Trophoblast cell (in vitro differentiated cells and primary cell): ENCODE measurements at regions not wholly inside any gene's neighbourhood (a gene's known extent, or its start where the extent isn't known, plus 50 kb on each side); places are given as distances from the start of the nearest gene placed in this dataset.
A peak's percentile ranks its signal among the peaks of the same experiment; 100 is the strongest.

Source experiments
- DNase-seq, 2 donors: peaks; one replicate each; pipeline ENCODE4 v3.0.0-alpha.2; 2016
- H2AFZ ChIP-seq: 2 replicates; pipeline ENCODE4 v1.6.1; 2013; ENCODE audit warnings: low read length, moderate library complexity, mild to moderate bottlenecking; ENCODE audit not compliant: insufficient read depth, poor library complexity
- H2AK5ac ChIP-seq: 2 replicates; pipeline ENCODE4 v1.6.1; 2013; ENCODE audit warnings: mild to moderate bottlenecking, low read length
- H2BK120ac ChIP-seq: 2 replicates; pipeline ENCODE4 v1.6.1; 2013; ENCODE audit warnings: low read length, mild to moderate bottlenecking, moderate library complexity; ENCODE audit not compliant: insufficient read depth, poor library complexity
- H2BK12ac ChIP-seq: 2 replicates; pipeline ENCODE4 v1.6.1; 2013; ENCODE audit warnings: mild to moderate bottlenecking, low read length, moderate library complexity
- H2BK5ac ChIP-seq: 2 replicates; pipeline ENCODE4 v1.6.1; 2013; ENCODE audit warnings: low read length, low read depth, moderate library complexity, mild to moderate bottlenecking; ENCODE audit not compliant: poor library complexity
- H3K14ac ChIP-seq: 2 replicates; pipeline ENCODE4 v1.6.1; 2013; ENCODE audit warnings: mild to moderate bottlenecking, low read length
- H3K18ac ChIP-seq: 2 replicates; pipeline ENCODE4 v1.6.1; 2013; ENCODE audit warnings: mild to moderate bottlenecking, low read length
- H3K23ac ChIP-seq: 2 replicates; pipeline ENCODE4 v1.6.1; 2013; ENCODE audit warnings: low read length
- H3K27ac ChIP-seq: 2 replicates; pipeline ENCODE4 v1.5.1; 2013; ENCODE audit warnings: low read depth, mild to moderate bottlenecking, inconsistent platforms, low read length, moderate library complexity
- H3K27me3 ChIP-seq: 2 replicates; pipeline ENCODE4 v1.6.1; 2013; ENCODE audit warnings: inconsistent platforms, mild to moderate bottlenecking, low read length, moderate library complexity; ENCODE audit not compliant: insufficient read depth
- H3K36me3 ChIP-seq, 2 experiments: 1 replicate in 1 of 2; 2 replicates in 1 of 2; pipeline ENCODE4 v1.6.1; 2013; ENCODE audit warnings: low read length in 2 of 2, mild to moderate bottlenecking in 2 of 2, moderate library complexity in 1 of 2; ENCODE audit not compliant: insufficient read depth in 2 of 2, control insufficient read depth in 1 of 2
- H3K4ac ChIP-seq: 2 replicates; pipeline ENCODE4 v1.6.1; 2013; ENCODE audit warnings: low read depth, mild to moderate bottlenecking, low read length, moderate library complexity
- H3K4me1 ChIP-seq, 2 experiments: 1 replicate in 1 of 2; 2 replicates in 1 of 2; pipeline ENCODE4 v1.6.1; 2013; ENCODE audit warnings: low read length in 2 of 2, mild to moderate bottlenecking in 2 of 2, moderate library complexity in 1 of 2; ENCODE audit not compliant: insufficient read depth in 2 of 2, control insufficient read depth in 1 of 2
- H3K4me2 ChIP-seq: 2 replicates; pipeline ENCODE4 v1.6.1; 2013; ENCODE audit warnings: inconsistent platforms, mild to moderate bottlenecking, low read length, moderate library complexity
- H3K4me3 ChIP-seq: 2 replicates; pipeline ENCODE4 v1.5.1; 2013; ENCODE audit warnings: mild to moderate bottlenecking, low read depth, low read length, inconsistent platforms
- H3K79me1 ChIP-seq: one replicate; pipeline ENCODE4 v1.6.1; 2013; ENCODE audit warnings: low read length
- H3K79me2 ChIP-seq: 2 replicates; pipeline ENCODE4 v1.6.1; 2013; ENCODE audit warnings: low read length, mild to moderate bottlenecking; ENCODE audit not compliant: control insufficient read depth, insufficient read depth, poor library complexity
- H3K9ac ChIP-seq: 2 replicates; pipeline ENCODE4 v1.6.1; 2013; ENCODE audit warnings: mild to moderate bottlenecking, low read length
- H3K9me3 ChIP-seq: 2 replicates; pipeline ENCODE4 v1.6.1; 2013; ENCODE audit warnings: low read depth, mild to moderate bottlenecking, control low read depth, inconsistent platforms, low read length; ENCODE audit not compliant: insufficient read depth
- H4K12ac ChIP-seq: 2 replicates; pipeline ENCODE4 v1.6.1; 2013; ENCODE audit warnings: low read depth, mild to moderate bottlenecking, low read length, moderate library complexity
- H4K8ac ChIP-seq: 2 replicates; pipeline ENCODE4 v1.6.1; 2013; ENCODE audit warnings: low read depth, mild to moderate bottlenecking, low read length, moderate library complexity
- H4K91ac ChIP-seq: one replicate; pipeline ENCODE4 v1.6.1; 2013; ENCODE audit warnings: low read depth, mild to moderate bottlenecking, low read length, moderate library complexity
- WGBS: extraction: QIAGEN DNeasy Blood & Tissue Kit; methylation state at CpG from one replicate; pipeline ENCODE4 v1.1.7; 2013; ENCODE audit warnings: missing lambda C conversion rate; ENCODE audit not compliant: insufficient read length, insufficient coverage; ENCODE audit errors: extremely low coverage; 5-methylcytosine and 5-hydroxymethylcytosine counted together

DNA sequence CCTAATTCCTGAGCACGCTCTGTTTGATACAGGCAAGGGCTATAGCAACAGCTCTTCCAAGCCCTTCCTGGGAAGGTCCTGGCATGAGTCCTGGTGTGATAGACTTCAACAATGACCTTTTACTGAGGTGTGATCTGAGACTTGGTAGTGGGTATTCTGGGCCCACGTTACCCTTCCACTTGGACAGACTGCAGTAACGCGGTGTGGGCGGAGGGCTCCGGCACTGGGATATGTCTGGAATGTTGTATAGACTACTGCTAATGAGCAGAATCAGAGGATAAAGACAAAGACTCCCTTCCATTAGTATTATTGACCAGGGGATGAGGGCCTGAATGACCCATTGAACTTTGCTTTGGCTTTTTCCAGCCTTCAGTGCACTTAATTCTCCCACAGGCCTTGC lies 262.3 kb downstream of the RWDD3 start:
- Histone ChIP-seq H3K79me2 (no peaks in the 10 kb centered on the region), H3K23ac (no peak overlapping the region), H3K18ac (no peak overlapping the region), H3K4me3 (no peak overlapping the region), H3K9ac (no peak overlapping the region), H3K27me3 (no peaks in the 10 kb centered on the region), H4K8ac (no peak overlapping the region), H3K14ac (no peak overlapping the region), H3K4me1 (no peaks in the 10 kb centered on the region), H2BK120ac (no peak overlapping the region), H3K79me1 (no peaks in the 10 kb centered on the region), H4K12ac (no peak overlapping the region), H2AK5ac (no peak overlapping the region), H3K27ac (no peak overlapping the region), H2BK5ac (no peak overlapping the region), H3K36me3 (no peaks in the 10 kb centered on the region), H4K91ac (no peak overlapping the region), H2AFZ (no peak overlapping the region), H3K4ac (no peak overlapping the region), H3K9me3 (no peaks in the 10 kb centered on the region), H3K4me2 (no peak overlapping the region), H2BK12ac (no peak overlapping the region)
- no peak for DNase-seq
- no CpG with 5 or more reads among the region's 6 CpGs for WGBS

DNA sequence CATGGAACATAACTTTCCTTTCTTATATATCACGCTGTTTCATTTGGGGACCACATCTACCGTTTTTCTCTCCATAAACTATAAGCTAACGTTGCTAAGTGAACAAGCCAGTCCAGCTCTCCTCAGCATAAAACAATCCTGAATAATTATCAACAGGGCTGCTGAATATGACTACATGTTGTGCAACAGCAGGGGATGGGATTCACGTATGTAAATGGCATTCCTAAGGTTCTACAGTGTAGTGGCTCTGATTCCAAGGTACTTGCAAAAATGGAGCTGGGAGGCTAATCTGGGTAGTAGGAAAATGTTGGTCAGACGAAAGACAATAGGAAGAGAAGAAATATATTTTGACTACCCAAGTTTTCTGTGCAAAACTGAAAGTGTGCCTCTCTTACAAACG lies 262.8 kb downstream of the RWDD3 start:
- no peak overlapping the region for H3K23ac ChIP-seq
- no peaks in the 10 kb centered on the region for H3K9me3 ChIP-seq
- H3K4ac ChIP-seq: no peak overlapping the region
- H3K27me3 ChIP-seq: no peaks in the 10 kb centered on the region
- H3K79me1 ChIP-seq: no peaks in the 10 kb centered on the region
- H3K4me2 ChIP-seq: no peak overlapping the region
- no peak overlapping the region for H3K4me3 ChIP-seq
- DNase-seq: peak in 1 of 2 donors; percentile 3
- no CpG with 5 or more reads among the region's 6 CpGs for WGBS
- H3K4me1 ChIP-seq: no peaks in the 10 kb centered on the region
- H4K91ac ChIP-seq: no peak overlapping the region
- no peak overlapping the region for H4K12ac ChIP-seq
- H2AK5ac ChIP-seq: no peak overlapping the region
- H3K14ac ChIP-seq: no peak overlapping the region
- no peak overlapping the region for H3K27ac ChIP-seq
- H3K9ac ChIP-seq: no peak overlapping the region
- no peak overlapping the region for H2BK12ac ChIP-seq
- no peak overlapping the region for H4K8ac ChIP-seq
- H3K18ac ChIP-seq: no peak overlapping the region
- H2BK120ac ChIP-seq: no peak overlapping the region
- H3K36me3 ChIP-seq: no peaks in the 10 kb centered on the region
- H3K79me2 ChIP-seq: no peaks in the 10 kb centered on the region
- H2BK5ac ChIP-seq: no peak overlapping the region
- no peak overlapping the region for H2AFZ ChIP-seq

GRCh38 chr1:95497566-95497965 lies 263.6 kb downstream of the RWDD3 start:
- Histone ChIP-seq H3K9ac (no peak overlapping the region), H3K36me3 (no peaks in the 10 kb centered on the region)

GRCh38 chr1:95503278-95504030 lies 269.4 kb downstream of the RWDD3 start:
- no peaks in the 10 kb centered on the region for H3K9me3 ChIP-seq

More at GRCh38 chr1:95497566-95497965, 263.6 kb downstream of the RWDD3 start:
- Histone ChIP-seq H2AK5ac (no peak overlapping the region), H2BK5ac (no peak overlapping the region), H4K8ac (no peak overlapping the region), H3K23ac (no peak overlapping the region), H3K79me2 (no peaks in the 10 kb centered on the region), H4K12ac (no peak overlapping the region), H3K4me1 (no peaks in the 10 kb centered on the region), H3K27ac (no peak overlapping the region), H3K79me1 (no peaks in the 10 kb centered on the region), H3K14ac (no peak overlapping the region), H2AFZ (no peak overlapping the region), H3K9me3 (no peaks in the 10 kb centered on the region), H2BK120ac (no peak overlapping the region), H2BK12ac (no peak overlapping the region), H4K91ac (no peak overlapping the region), H3K4me3 (no peak overlapping the region), H3K18ac (no peak overlapping the region), H3K4me2 (no peak overlapping the region), H3K4ac (no peak overlapping the region), H3K27me3 (no peaks in the 10 kb centered on the region)
- DNase-seq: no peak
- no CpG with 5 or more reads among the region's 4 CpGs for WGBS

More at GRCh38 chr1:95503278-95504030, 269.4 kb downstream of the RWDD3 start:
- Histone ChIP-seq H4K12ac (no peak overlapping the region), H3K36me3 (no peaks in the 10 kb centered on the region), H4K91ac (no peak overlapping the region), H3K79me1 (no peaks in the 10 kb centered on the region), H3K23ac (no peak overlapping the region), H3K9ac (no peak overlapping the region), H3K4me2 (no peak overlapping the region), H3K4me3 (no peak overlapping the region), H3K4ac (no peak overlapping the region), H2BK5ac (no peak overlapping the region), H3K14ac (no peak overlapping the region), H3K27ac (no peak overlapping the region), H2BK120ac (no peak overlapping the region), H4K8ac (no peak overlapping the region), H3K4me1 (no peaks in the 10 kb centered on the region), H3K18ac (no peak overlapping the region), H2BK12ac (no peak overlapping the region), H3K27me3 (no peaks in the 10 kb centered on the region), H2AFZ (no peak overlapping the region), H3K79me2 (no peaks in the 10 kb centered on the region), H2AK5ac (no peak overlapping the region)
- no peak for DNase-seq
- WGBS: no CpG with 5 or more reads among the region's 9 CpGs
